SKM-1 (cell line): ENCODE measurements at regions not wholly inside any gene's neighbourhood (a gene's known extent, or its start where the extent isn't known, plus 50 kb on each side); places are given as distances from the start of the nearest gene placed in this dataset.

Source experiments
- DNase-seq: peaks from one replicate; lab custom pipeline; 2025; ENCODE audit not compliant: unreplicated experiment; lab: John Stamatoyannopoulos, UW

- DNase-seq = no peak
Measured at GRCh38 chr1:199719156-199719842, 308.2 kb upstream of the NR5A2 start.

- DNase-seq = no peak
Measured at GRCh38 chr1:199720496-199720895, 307.0 kb upstream of the NR5A2 start.

DNA sequence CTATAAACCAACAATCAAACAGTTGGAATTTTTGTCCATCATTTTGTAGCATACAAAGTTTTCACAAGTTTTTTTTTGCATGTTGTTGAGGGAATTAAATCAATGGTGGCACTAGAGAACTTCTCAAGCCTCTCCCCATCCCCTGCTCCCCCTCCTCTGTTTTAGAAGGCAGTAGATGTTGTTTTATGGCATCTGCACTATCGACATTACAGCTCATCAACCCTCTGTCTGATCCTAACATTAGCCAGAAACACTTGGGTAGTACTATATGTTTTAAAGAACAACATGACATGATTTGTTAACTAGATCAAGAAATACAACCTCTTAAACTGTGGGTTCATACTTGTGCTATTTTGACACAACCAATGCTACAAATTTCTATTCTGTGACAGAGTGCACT, 306.5 kb upstream of the NR5A2 start:
- no peak for DNase-seq

DNA sequence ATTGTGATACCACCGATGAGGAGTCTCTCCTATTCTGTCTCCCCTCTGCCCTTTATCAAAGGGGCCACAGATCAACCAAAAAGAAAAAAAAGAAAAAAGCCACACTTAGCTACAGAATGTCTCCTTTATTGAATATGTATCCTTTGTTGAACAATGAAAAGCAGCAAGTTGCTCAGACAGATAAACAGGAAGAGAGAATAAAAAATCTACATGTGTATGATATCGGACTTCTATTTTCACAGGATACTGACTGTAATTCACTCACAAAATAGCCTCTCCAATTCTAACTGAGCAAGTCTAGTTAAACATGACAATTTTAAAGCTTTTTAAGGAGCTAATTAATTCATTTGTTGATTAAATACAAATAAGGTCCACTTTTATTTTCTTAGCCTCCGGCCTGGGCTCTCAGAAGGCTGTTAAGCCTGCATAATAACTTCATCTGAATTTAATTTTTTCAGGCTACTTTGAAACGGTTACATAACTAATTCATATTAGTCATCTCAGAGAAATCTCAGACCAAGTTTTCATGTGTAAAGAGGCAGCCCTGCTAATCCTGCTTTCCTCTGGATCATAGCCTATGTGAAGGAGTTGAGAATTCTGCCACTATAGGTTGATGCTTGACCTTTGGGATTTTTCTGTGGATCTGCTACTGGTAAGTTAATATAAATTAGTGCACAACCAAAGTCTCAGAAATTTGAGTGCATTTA, 304.1 kb upstream of the NR5A2 start:
- DNase-seq = no peak

DNA sequence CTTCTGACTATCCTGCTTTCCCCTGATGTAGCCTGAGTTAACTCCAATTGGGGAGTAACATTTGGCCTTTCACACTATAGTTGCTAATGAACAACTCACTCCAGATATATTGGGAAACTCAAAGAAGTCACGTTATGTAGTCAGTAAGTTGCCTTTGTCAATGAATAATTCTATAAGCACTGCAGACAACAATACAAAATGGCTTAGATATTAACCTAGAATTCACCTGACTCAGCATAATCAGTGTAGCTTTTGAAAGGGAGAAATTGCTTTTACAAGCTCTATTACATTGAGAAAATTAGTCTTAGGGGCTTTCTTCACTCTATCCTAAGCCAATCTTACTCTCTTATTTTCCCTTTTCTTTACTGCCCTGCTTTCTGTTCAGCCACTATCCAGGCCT, 303.5 kb upstream of the NR5A2 start:
- no peak for DNase-seq

DNA sequence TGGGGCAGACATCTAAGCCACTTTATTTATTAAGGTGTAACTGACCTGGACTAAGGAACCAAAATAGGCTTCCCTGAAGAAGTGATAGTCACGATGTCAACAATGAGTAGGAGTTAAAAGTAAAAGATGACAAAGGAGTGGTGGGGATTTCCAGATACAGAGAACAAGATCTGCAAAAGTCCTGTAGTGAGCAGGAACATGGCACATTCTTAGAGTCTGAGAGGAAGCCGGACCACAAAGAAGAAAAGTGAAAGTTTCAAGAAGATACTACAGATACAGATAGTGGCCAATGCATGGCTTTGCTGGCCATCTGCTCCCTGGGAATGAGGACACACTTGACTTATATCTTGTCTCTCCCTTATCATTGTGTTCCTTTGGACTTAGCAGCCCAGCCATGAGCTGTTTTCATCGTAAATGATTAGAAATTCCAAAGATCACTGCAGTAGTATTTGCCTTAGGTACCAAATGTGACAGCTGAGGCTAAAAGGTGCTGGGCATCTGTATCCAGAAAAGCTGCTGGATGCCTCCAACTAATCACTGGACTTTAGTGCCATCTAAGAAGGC, 302.4 kb upstream of the NR5A2 start:
- DNase-seq = no peak

GRCh38 chr1:199727682-199728081, 299.8 kb upstream of the NR5A2 start:
- no peak for DNase-seq

- DNase-seq = no peak
Measured at GRCh38 chr1:199728345-199728744, 299.2 kb upstream of the NR5A2 start.

GRCh38 chr1:199733125-199733524, 294.4 kb upstream of the NR5A2 start:
- no peak for DNase-seq

- no peak for DNase-seq
Measured at GRCh38 chr1:199734186-199734585, 293.3 kb upstream of the NR5A2 start.

- no peak for DNase-seq
Measured at GRCh38 chr1:199735660-199736059, 291.9 kb upstream of the NR5A2 start.

- no peak for DNase-seq
Measured at GRCh38 chr1:199736646-199737045, 290.9 kb upstream of the NR5A2 start.

DNA sequence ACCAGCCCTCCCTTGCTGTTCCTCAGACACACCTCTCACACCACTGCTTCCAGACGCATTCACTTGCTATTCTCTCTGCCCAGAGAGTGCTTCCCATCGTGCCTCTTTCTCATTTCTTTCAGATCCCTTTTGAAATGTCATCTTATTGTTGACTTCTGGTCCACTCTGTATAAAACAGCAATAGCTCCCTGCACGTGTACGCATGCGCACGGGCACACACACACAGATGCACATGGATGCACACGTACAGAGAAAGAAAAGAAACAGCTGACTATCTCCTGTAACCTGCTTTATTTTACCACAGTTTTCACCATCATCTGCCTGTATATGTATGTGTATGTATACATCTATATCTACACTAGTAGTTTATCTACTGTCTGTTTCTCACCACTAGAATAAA, 285.9 kb upstream of the NR5A2 start:
- no peak for DNase-seq

DNA sequence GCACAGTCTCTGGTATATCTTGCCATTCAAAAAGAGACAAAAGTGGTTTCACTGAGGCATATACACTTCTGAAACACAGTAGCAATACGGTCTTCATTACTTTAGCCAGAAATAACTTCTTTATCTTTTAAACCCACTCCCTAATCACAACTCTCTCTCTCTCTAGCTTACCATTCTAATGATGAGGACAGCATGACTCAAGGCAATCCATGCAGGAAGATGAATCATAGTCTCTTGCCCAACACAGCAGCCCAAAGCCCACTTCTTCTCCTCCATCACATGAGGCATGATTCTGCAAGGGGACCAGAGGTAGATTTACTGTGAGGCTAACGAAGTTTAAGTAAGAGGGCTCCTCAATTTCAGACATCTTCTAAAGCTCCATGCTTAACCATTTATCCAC, 285.0 kb upstream of the NR5A2 start:
- no peak for DNase-seq

DNA sequence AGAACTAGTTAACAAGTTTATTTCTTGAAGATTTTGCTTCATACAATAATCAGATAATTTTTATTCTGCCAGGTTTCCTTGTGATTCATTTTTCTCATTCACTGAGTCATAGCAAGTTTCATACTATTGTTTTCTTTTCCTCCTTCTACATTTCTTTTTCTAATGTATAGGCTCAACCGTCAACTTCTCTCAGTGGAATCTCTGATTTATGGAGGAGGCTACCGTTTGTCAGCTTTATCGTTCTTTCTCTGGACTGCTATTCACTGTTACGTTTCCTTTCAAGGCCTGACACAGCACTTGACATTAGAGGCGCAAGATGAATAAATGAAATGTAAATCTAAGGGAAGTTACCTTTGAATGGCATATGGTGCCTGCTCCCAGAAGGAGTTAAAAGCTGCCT, 284.3 kb upstream of the NR5A2 start:
- DNase-seq = no peak

- DNase-seq = no peak
Measured at GRCh38 chr1:199746666-199747384, 280.7 kb upstream of the NR5A2 start.

GRCh38 chr1:199747984-199748383, 279.5 kb upstream of the NR5A2 start:
- DNase-seq = no peak

DNA sequence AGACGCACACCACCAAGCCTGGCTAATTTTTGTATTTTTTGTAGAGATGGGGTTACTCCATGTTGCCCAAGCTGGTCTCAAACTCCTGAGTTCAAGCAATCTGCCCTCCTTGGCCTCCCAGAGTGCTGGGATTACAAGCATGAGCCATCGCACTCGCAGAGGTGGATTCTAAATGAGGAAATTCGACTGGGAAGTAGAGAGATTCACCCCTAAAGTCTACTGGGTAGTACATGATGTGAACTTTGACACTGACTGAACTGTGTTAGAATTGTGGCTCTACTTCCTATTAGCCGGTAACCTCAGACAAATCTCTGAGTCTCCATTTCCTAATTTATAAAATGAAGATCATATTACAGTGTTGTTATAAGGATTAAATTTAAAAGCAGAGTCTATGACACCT, 276.0 kb upstream of the NR5A2 start:
- no peak for DNase-seq

GRCh38 chr1:199751962-199752687, 275.4 kb upstream of the NR5A2 start:
- DNase-seq = no peak

GRCh38 chr1:199752688-199753027, 274.9 kb upstream of the NR5A2 start:
- DNase-seq = no peak

DNA sequence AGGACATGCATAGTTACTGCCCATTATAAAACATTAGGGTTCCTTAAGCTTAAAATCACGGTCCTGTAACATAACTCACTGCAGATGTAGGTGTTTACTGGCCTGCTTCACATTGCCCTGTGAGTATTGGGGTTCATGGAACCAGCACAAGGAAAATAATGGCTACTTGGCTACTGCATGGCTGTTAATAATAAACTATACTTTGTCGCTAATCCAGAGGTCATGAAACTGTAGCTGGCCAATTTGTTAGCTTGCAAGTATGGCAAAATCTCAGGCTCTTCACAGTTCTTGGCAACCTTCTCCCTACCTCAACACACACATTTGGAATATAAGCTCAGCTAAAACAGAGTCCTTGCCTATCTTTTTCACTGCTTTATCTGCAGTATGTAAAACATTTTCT, 274.0 kb upstream of the NR5A2 start:
- no peak for DNase-seq
